Activated T-helper 1 cell treated with Interleukin-2 at 50 U/mL for 16 hours (primary cell): ENCODE measurements at regions not wholly inside any gene's neighbourhood (a gene's known extent, or its start where the extent isn't known, plus 50 kb on each side); places are given as distances from the start of the nearest gene placed in this dataset.
"Not testable (repeated sequence)": the region's sequence is repeated elsewhere in the genome, so short reads cannot be mapped to it uniquely, and the experiment has no call there.

ENCODE experiments used
- DNase-seq: peaks from one replicate; pipeline ENCODE4 v3.0.0-alpha.2; 2020; ENCODE audit warnings: low read depth

- DNase-seq: no peak
These were observed 92.7 kb upstream of the ATP1B1 start for GRCh38 chr1:169013821-169014220.

GRCh38 chr1:169015464-169015863 lies 91.0 kb upstream of the ATP1B1 start:
- no peak for DNase-seq

- no peak for DNase-seq
These were observed 87.7 kb upstream of the ATP1B1 start for GRCh38 chr1:169018751-169019150.

- DNase-seq: no peak
These were observed 87.0 kb upstream of the ATP1B1 start for GRCh38 chr1:169019419-169020058.

GRCh38 chr1:169020684-169021083 lies 85.8 kb upstream of the ATP1B1 start:
- no peak for DNase-seq

- DNase-seq: no peak
These were observed 83.8 kb upstream of the ATP1B1 start for GRCh38 chr1:169022648-169023047.

- no peak for DNase-seq
These were observed 82.2 kb upstream of the ATP1B1 start for GRCh38 chr1:169024255-169024654.

GRCh38 chr1:169024800-169025271 lies 81.7 kb upstream of the ATP1B1 start:
- no peak for DNase-seq

- DNase-seq: no peak
These were observed 81.1 kb upstream of the ATP1B1 start for GRCh38 chr1:169025412-169025811.

GRCh38 chr1:169027607-169028320 lies 78.7 kb upstream of the ATP1B1 start:
- DNase-seq: no peak

GRCh38 chr1:169031566-169032224 lies 74.8 kb upstream of the ATP1B1 start:
- DNase-seq: no peak

GRCh38 chr1:169041366-169041765 lies 65.1 kb upstream of the ATP1B1 start:
- no peak for DNase-seq

GRCh38 chr1:169042377-169042776 lies 64.1 kb upstream of the ATP1B1 start:
- no peak for DNase-seq

GRCh38 chr1:169043823-169044222 lies 62.7 kb upstream of the ATP1B1 start:
- no peak for DNase-seq

GRCh38 chr1:169044296-169044695 lies 62.2 kb upstream of the ATP1B1 start:
- peak; percentile 7 for DNase-seq

- DNase-seq: no peak
These were observed 61.5 kb upstream of the ATP1B1 start for GRCh38 chr1:169044971-169045370.

GRCh38 chr1:169046671-169047070 lies 59.8 kb upstream of the ATP1B1 start:
- no peak for DNase-seq

GRCh38 chr1:169047074-169047473 lies 59.4 kb upstream of the ATP1B1 start:
- DNase-seq: no peak

- DNase-seq: no peak
These were observed 58.4 kb upstream of the ATP1B1 start for GRCh38 chr1:169048043-169048442.

- DNase-seq: no peak
These were observed 57.1 kb upstream of the ATP1B1 start for GRCh38 chr1:169049258-169049938.

GRCh38 chr1:169051171-169051570 lies 55.3 kb upstream of the ATP1B1 start:
- DNase-seq: no peak

GRCh38 chr1:169052171-169052570 lies 54.3 kb upstream of the ATP1B1 start:
- DNase-seq: not testable (repeated sequence)

- no peak for DNase-seq
These were observed 53.8 kb upstream of the ATP1B1 start for GRCh38 chr1:169052727-169053126.
